Fibroblast of the aortic adventitia (primary cell): ENCODE measurements at regions not wholly inside any gene's neighbourhood (a gene's known extent, or its start where the extent isn't known, plus 50 kb on each side); places are given as distances from the start of the nearest gene placed in this dataset.

Experiments
- DNase-seq: peaks from one replicate; pipeline ENCODE4 v3.0.0-alpha.2; 2010; ENCODE audit warnings: low read depth
- H3K4me3 ChIP-seq: 2 replicates; pipeline ENCODE4 v1.5.1; 2011; ENCODE audit warnings: low read depth, mild to moderate bottlenecking, control low read depth, low read length, moderate library complexity
- TF ChIP-seq, protein P1 (sequence below): IDR thresholded peaks from 2 replicates; pipeline ENCODE4 v1.5.1; 2011; ENCODE audit warnings: mild to moderate bottlenecking, low read length, control low read depth, inconsistent platforms; ENCODE audit not compliant: insufficient read depth

DNA sequence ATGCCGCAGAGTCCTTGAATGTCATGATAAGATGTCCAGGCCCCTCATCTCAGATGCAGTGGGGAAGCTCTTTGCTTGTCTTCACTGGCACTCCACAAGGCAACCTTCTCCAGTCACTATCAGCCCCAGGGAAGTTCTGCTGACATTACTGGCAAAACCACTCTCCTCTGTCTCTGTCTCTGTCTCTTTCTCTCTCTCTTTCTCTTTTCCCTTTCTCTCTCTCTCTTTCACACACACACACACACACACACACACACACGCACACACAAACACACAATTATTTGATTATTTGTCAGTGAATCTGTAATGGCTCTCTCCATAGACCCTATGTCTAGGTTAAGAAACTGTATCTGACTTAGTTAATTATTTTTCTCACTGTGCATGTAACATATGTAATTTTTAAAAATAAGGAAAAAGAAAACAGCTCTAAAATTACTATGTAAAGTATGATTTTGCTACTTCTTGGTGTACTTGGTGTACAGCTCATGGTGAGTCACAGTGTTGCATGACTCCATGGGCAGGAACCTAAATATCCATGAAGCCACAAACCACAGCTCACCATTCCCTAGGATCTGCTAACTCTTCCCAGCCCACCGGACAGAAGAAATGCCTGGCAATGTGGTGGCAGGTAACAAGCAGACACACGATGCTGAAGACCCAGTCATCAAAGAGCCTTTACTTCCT, 594.9 kb upstream of the ID2 start:
- TF ChIP-seq, protein P1, sequence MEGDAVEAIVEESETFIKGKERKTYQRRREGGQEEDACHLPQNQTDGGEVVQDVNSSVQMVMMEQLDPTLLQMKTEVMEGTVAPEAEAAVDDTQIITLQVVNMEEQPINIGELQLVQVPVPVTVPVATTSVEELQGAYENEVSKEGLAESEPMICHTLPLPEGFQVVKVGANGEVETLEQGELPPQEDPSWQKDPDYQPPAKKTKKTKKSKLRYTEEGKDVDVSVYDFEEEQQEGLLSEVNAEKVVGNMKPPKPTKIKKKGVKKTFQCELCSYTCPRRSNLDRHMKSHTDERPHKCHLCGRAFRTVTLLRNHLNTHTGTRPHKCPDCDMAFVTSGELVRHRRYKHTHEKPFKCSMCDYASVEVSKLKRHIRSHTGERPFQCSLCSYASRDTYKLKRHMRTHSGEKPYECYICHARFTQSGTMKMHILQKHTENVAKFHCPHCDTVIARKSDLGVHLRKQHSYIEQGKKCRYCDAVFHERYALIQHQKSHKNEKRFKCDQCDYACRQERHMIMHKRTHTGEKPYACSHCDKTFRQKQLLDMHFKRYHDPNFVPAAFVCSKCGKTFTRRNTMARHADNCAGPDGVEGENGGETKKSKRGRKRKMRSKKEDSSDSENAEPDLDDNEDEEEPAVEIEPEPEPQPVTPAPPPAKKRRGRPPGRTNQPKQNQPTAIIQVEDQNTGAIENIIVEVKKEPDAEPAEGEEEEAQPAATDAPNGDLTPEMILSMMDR, result no peak
- peak; percentile 95 for DNase-seq
- no peak overlapping the region for H3K4me3 ChIP-seq

DNA sequence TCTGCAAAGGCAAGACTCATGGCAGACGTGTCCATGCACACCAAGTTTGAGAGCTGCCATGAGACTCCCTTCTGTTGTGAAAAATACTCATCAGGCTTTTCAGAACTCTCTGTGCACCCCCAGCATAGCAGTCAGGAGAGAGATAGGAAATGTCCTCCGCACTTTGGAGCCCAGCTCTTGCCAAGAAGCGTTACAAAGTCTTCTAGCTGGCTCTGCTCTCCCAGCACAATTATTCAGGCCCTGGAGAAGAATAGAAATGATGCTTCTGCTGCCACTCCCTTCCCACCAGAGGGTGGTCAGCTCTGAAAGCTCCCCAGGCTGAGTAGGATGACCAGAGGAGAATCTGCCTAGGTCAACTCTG, 594.4 kb upstream of the ID2 start:
- no peak overlapping the region for H3K4me3 ChIP-seq
- TF ChIP-seq, protein P1, result peak; percentile 19
- DNase-seq, result peak; percentile 82

- TF ChIP-seq, protein P1, result no peak
- no peak overlapping the region for H3K4me3 ChIP-seq
- DNase-seq, result peak; percentile 21
Measured at GRCh38 chr2:8088810-8089209, 593.0 kb upstream of the ID2 start.

DNA sequence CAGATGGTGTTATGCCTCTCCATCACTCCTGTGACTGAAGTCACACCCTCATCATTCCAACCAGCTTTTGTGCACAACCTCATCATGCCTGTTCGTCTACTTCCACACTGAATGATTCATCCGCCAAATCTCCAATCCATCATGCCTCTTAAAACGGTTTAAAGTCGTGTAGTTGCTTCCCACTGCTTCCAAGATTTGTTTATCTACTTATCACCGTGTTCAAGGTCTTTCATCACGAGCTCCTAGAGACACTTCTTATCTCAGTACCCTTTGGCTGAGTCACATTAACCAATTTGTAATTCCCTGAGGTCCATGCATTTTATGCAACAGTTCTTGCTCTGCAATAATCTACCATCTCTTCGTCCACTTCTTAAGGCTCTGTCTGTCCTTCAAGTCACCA, 592.3 kb upstream of the ID2 start:
- TF ChIP-seq, protein P1, result no peak
- DNase-seq, result peak; percentile 87
- H3K4me3 ChIP-seq, result no peak overlapping the region

GRCh38 chr2:8090748-8091700, 590.8 kb upstream of the ID2 start:
- no peak overlapping the region for H3K4me3 ChIP-seq
- peak; percentile 93 for DNase-seq
- TF ChIP-seq, protein P1, result peak; percentile 10

DNA sequence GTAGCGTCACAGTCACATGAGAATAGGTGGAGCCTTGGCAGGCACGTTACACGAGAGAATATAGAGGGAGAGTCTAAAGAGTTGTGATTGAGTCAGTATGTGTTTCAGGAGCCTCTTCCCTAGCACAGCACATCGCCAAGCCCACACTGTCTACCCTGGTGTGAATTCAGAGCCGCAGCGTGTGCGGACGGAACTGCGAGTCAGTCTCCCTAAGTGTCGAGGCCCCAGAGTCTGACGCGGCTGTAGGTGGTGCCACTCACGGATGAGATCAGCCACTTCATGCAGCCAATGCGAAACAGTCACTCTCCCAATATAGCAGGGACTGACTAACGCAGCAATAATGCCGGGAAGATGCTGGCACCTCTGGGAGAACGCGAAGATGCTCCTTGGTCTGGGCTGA, 587.3 kb upstream of the ID2 start:
- TF ChIP-seq, protein P1, result no peak

More for the DNA sequence above, 587.3 kb upstream of the ID2 start:
- no peak overlapping the region for H3K4me3 ChIP-seq
- DNase-seq, result peak; percentile 15
